Thyroid gland (tissue), 4 donors: ENCODE measurements at regions not wholly inside any gene's neighbourhood (a gene's known extent, or its start where the extent isn't known, plus 50 kb on each side); places are given as distances from the start of the nearest gene placed in this dataset.

Source experiments
- CTCF ChIP-seq, 6 experiments: fragments of 200-600 bp in 3 of 6; fragments of 450-650 bp in 3 of 6; sonication (generic) in 3 of 6; IDR thresholded peaks; one replicate each; pipeline ENCODE4 v1.5.1; 2016 to 2019; ENCODE audit warnings: antibody characterized with exemption in 6 of 6, mild to moderate bottlenecking in 2 of 6, inconsistent platforms in 1 of 6, moderate library complexity in 1 of 6
- POLR2A ChIP-seq, 2 donors: fragments of 450-650 bp; IDR thresholded peaks; one replicate each; pipeline ENCODE4 v1.6.1; 2017; ENCODE audit warnings: antibody characterized with exemption in 2 of 2, mild to moderate bottlenecking in 2 of 2, moderate library complexity in 1 of 2

GRCh38 chr12:38155020-38155395 is 161.6 kb upstream of the ALG10B start:
- TF ChIP-seq CTCF (IDR thresholded peaks at IDR 0.05) (no peak), POLR2A (IDR thresholded peaks at IDR 0.05) (no peak)
